ENCODE measurements at regions not wholly inside any gene's neighbourhood (a gene's known extent, or its start where the extent isn't known, plus 50 kb on each side); places are given as distances from the start of the nearest gene placed in this dataset.

DNA sequence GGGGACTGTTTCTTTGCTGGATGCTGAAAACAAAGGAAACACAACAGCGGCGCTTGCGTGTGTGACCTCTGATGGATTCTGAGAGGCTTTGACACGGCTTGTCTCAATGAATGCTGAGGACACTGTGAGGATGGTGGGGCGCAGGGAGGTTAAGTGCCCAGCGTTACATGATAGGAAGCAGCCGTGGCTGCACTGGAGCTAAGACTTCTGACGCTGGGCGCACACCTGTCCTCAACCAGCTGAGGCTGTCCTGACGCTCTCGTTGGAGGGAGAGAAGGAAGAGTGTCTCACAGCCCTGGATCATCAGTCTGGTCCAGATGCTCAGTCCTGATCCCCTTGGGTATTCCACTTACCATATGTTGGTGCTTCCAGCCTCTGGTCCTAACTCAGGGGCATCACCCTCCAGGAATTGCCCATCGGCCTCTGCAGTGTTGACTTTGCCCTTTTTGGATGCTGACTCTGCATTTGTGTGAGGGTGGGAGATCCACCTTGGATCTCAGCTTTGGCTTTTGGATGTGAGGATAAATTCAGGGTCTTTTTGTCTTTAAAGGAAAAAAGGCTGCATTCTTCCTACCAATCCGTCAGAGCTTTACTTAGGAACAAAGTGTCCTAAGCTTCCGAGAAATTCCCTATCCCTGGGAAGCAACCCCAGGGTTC lies 125.2 kb downstream of the ZNF664 start:
- Histone ChIP-seq H3K36me3 (no peaks in the 10 kb centered on the region), H3K4me3 (no peak overlapping the region), H3K9me3 (no peaks in the 10 kb centered on the region), H3K27ac (no peak overlapping the region), H3K27me3 (peaks cover 0 to 7% (median 0%) of the 10 kb centered on the region in 3 donors), H3K4me1 (no peaks in the 10 kb centered on the region)
- intact Hi-C loops (cut with DNase I; ENCODE audit: low total_unique reads) (no loop called here), in situ Hi-C loops (cut with MboI; ENCODE audit: low sequenced_read_pairs in 4 of 4) (no loop called here)
- TF ChIP-seq, protein P1, sequence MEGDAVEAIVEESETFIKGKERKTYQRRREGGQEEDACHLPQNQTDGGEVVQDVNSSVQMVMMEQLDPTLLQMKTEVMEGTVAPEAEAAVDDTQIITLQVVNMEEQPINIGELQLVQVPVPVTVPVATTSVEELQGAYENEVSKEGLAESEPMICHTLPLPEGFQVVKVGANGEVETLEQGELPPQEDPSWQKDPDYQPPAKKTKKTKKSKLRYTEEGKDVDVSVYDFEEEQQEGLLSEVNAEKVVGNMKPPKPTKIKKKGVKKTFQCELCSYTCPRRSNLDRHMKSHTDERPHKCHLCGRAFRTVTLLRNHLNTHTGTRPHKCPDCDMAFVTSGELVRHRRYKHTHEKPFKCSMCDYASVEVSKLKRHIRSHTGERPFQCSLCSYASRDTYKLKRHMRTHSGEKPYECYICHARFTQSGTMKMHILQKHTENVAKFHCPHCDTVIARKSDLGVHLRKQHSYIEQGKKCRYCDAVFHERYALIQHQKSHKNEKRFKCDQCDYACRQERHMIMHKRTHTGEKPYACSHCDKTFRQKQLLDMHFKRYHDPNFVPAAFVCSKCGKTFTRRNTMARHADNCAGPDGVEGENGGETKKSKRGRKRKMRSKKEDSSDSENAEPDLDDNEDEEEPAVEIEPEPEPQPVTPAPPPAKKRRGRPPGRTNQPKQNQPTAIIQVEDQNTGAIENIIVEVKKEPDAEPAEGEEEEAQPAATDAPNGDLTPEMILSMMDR (IDR thresholded peaks at IDR 0.05 in 4 of 5, conservative IDR thresholded peaks at IDR 0.05 in 1 of 5) = no peak
- no peak for TF ChIP-seq POLR2A (IDR thresholded peaks at IDR 0.05)
- ATAC-seq = no peak
- no peak for DNase-seq

DNA sequence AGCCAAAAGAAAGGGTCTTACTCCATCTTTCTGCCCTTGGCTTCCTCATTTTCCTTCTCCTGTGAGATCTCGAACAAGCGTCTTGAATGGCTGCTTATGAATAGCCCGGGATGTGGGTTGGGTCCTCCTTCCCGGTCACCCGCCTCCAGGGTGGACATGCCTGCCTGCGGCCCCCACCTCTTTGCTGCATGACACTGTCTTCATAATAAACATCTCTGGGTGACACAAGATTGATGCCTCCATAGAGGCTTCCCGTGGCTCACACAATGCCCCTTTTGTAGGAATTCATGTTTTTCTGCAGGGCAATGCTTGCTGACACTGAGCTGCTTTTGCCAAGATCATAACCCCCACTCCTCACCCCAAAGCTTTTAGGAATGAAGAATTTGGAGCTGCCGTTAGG lies 125.9 kb downstream of the ZNF664 start:
- ATAC-seq (no peak), DNase-seq (no peak)
- H3K9me3 ChIP-seq = no peaks in the 10 kb centered on the region
- H3K36me3 ChIP-seq = no peaks in the 10 kb centered on the region
- H3K4me1 ChIP-seq = no peaks in the 10 kb centered on the region
- no peak overlapping the region for H3K27ac ChIP-seq
- in situ Hi-C loops (cut with MboI; ENCODE audit: low sequenced_read_pairs in 4 of 4) (no loop called here), intact Hi-C loops (cut with DNase I; ENCODE audit: low total_unique reads) (no loop called here)
- peaks cover 0 to 7% (median 0%) of the 10 kb centered on the region in 3 donors for H3K27me3 ChIP-seq
- H3K4me3 ChIP-seq = no peak overlapping the region
- TF ChIP-seq POLR2A (IDR thresholded peaks at IDR 0.05) = no peak
- TF ChIP-seq, protein P1 (IDR thresholded peaks at IDR 0.05 in 4 of 5, conservative IDR thresholded peaks at IDR 0.05 in 1 of 5) = no peak

DNA sequence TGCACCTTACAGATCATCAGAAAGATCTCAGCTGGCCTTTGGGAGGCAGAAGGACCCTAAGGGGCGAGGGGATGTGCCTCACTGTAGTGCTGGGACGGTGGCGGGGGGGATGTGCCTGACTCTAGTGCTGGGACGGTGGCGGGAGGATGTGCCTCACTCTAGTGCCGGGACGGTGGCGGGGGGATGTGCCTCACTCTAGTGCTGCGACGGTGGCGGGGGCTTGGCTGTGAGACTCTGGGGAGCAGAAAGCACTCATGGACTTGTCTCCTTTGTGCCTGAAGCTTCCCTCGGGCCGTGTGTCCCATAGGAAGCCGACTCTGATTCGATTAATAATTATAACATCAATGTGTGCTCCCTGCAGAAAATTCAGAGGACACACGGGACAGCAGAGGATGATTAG lies 126.6 kb downstream of the ZNF664 start:
- ATAC-seq (no peak), DNase-seq (no peak)
- H3K4me3 ChIP-seq = no peak overlapping the region
- H3K4me1 ChIP-seq = no peaks in the 10 kb centered on the region
- H3K36me3 ChIP-seq = no peaks in the 10 kb centered on the region
- H3K9me3 ChIP-seq = no peaks in the 10 kb centered on the region
- in situ Hi-C loops (cut with MboI; ENCODE audit: low sequenced_read_pairs in 4 of 4) (no loop called here), intact Hi-C loops (cut with DNase I; ENCODE audit: low total_unique reads) (no loop called here)
- TF ChIP-seq, protein P1 (IDR thresholded peaks at IDR 0.05 in 4 of 5, conservative IDR thresholded peaks at IDR 0.05 in 1 of 5) = no peak
- TF ChIP-seq POLR2A (IDR thresholded peaks at IDR 0.05) = no peak
- H3K27me3 ChIP-seq = peaks cover 0 to 7% (median 0%) of the 10 kb centered on the region in 3 donors
- no peak overlapping the region for H3K27ac ChIP-seq

DNA sequence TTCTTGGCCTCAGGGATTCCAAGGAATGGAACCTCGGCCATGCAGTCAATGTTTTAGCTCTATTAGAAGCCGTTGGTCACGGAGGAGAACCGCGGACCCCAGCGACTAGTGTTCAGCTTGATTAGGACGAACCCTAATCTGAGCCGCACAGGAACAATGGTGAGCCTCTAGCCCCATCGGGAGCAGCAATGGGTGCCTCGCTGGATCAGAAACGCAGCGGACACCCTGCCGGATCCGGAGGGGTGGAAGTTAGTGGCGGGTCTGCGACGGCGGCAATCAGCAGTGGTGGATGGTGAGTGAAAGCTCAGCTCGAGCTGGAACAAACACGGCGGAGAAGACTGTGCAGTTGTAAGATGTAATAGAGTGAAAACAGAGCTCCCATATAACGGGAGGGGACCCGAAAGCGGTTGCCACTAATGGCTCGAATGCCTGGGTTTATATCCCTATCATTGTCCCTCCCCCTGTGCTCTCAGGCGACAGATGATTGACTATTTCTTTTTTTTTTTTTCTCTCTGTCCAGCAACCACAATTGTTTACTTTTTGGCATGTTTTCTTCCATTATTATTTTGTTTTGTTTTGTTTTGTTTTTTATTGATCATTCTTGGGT lies 127.7 kb downstream of the ZNF664 start:
- in situ Hi-C loops (cut with MboI; ENCODE audit: low sequenced_read_pairs in 4 of 4) (no loop called here), intact Hi-C loops (cut with DNase I; ENCODE audit: low total_unique reads) (no loop called here)
- TF ChIP-seq POLR2A (IDR thresholded peaks at IDR 0.05) = no peak
- TF ChIP-seq, protein P1 (IDR thresholded peaks at IDR 0.05 in 4 of 5, conservative IDR thresholded peaks at IDR 0.05 in 1 of 5) = no peak
- no peaks in the 10 kb centered on the region for H3K36me3 ChIP-seq
- no peaks in the 10 kb centered on the region for H3K9me3 ChIP-seq
- H3K27ac ChIP-seq = no peak overlapping the region
- H3K27me3 ChIP-seq = peaks cover 0 to 7% (median 0%) of the 10 kb centered on the region in 3 donors
- ATAC-seq (no peak), DNase-seq (no peak)
- H3K4me1 ChIP-seq = no peaks in the 10 kb centered on the region
- no peak overlapping the region for H3K4me3 ChIP-seq
